HG02885 (cell line): ENCODE measurements at regions not wholly inside any gene's neighbourhood (a gene's known extent, or its start where the extent isn't known, plus 50 kb on each side); places are given as distances from the start of the nearest gene placed in this dataset.
"Not testable (repeated sequence)": the region's sequence is repeated elsewhere in the genome, so short reads cannot be mapped to it uniquely, and the experiment has no call there.

Source experiments
- ATAC-seq: cut with Tn5 transposase; IDR thresholded peaks from one replicate; pipeline ENCODE4 v1.9.1; 2021; ENCODE audit warnings: mild to moderate bottlenecking; ENCODE audit not compliant: unreplicated experiment, poor library complexity

DNA sequence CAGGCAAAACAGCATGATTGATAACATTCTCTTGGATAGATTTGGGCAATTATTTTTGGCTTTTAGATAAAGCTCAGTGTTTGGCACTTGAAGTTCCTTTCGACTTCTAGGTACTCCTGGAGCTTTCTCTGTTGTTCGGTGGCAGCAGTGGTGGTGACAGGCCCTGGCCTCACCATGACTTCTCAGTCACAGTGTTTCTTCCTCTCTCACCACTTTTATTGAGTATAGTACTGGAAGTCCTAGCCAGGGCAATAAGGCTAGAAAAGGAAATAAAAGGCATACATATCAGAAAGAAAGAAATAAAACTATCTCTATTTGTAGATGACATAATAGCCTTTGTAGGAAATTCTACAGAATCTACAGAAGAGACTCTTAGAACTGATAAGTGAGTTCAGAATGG is 101.2 kb upstream of the SIRPG start:
- ATAC-seq: no peak

DNA sequence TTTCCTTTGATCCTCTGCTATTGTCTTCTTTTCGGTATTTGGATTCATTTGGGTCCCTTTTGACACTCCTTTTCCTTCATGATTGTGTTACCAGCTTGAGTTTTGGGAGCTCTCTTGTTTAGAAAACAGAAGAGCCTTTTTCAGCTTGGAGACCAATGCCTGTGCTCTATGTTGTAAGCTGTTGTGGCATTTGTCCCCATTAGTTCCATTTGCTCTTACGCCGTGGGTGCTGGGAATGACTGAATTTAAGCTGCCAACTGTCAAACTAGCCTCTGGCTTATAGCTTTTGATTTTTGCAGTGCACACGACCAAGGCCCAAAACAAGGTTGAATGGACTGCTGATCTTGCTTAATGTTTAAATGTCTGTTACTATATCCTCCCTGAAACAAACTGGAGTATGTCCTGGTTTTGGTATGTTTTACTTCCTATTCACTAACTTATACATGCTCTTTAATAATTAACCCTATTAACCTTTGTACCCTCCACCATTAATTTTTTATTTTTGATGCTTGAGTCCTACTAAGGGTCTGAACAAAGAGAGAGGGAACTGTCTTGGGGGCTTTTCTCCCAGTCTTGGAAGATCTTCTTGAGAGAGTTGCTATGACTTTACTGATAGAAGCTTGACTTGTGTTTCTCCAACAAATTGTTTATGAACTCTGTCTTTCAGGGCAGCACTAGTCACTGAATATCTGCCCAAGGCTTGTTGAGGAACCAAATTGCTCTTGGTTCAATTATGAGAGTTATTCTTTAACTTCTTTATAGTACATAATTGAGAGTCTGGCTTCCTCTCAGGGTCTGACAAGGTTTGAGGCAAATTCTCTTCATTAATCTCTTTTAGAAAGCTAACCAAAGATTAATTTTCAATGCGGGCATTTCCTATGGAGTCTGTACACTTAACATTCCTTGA is 100.3 kb upstream of the SIRPG start:
- ATAC-seq: no peak

DNA sequence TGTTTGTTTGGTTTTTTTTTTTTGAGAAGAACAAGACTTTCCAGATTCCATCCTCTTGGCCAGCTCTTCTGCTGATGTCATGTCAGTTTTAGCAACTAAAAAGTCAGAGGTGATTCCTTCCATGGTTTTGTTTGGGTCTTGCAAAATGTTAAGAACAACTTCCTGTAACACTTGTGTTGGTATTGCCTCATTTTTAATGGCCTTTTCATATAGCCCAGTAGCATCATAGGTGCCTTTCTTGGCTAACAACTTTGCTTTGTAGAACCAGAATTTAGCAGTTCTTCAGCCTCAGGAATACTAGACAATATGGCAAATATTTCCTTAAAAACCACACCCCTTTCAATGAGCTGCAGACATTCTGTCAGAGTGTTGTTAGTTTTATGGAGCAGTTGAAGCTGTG is 99.5 kb upstream of the SIRPG start:
- no peak for ATAC-seq

DNA sequence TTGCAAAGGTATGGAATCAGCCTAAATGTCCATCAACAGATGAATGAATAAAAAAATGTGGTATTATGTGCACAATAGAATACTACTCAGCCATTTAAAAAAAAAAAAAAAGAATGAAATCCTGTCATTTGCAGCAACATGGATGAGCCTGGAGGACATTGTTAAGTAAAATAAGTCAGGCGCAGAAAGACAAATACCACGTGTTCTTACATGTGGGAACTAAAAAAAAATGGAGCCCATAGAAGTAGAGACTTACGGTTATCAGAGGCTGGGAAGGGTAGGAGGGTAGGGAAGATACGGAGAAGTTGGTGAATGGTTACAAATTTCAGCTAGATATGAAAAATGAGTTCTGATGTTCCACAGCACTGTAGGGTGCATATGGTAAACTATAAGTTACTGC is 97.2 kb upstream of the SIRPG start:
- no peak for ATAC-seq

DNA sequence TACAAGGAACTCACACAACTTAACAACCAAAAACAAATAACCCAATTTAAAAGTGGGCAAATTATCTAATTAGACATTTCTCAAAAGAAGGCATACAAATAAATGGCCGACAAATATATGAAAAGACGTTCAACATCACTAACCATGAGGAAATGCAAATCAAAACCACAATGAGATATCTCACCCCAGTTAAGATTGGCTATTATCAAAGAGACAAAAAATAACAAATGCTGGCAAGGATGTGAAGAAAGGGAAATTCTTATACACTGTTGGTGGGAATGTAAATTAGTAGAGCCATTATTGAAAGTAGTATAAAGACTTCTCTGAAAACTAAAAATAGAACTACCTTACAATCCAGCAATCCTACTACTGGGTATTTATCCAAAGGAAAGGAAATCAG is 96.7 kb upstream of the SIRPG start:
- no peak for ATAC-seq

DNA sequence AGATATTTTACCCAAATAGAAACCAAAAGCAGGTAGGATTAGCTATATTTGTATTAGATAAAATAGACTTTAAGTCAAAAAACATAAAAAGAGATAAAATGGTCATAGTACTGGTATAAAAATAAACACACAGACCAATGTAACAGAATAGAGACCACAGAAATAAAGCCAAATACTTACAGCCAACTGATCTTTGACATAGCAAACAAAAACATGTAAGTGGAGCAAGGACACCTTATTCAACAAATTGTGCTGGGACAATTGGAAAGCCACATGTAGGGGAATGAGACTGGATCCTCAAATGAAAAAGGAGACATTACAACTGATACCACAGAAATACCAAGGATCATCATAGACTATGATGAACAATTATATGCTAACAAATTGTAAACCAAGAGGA is 94.5 kb upstream of the SIRPG start:
- ATAC-seq: no peak

DNA sequence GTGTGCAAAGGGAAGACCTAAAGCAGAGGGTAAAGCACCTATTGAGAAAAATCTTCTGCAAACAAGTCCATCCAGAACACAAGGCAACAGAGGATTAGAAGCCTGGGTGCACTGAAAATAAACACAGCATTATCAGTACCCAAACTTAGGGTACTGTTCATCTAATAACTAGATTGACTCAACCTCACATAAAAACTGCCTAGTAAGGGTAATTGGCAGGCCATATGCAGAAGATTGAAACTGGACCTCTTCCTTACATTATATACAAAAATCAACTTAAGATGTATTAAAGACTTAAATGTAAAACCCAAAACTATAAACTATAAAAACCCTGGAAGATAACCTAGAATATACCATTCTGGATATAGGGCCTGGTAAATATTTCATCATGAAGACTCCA is 91.2 kb upstream of the SIRPG start:
- ATAC-seq: no peak

DNA sequence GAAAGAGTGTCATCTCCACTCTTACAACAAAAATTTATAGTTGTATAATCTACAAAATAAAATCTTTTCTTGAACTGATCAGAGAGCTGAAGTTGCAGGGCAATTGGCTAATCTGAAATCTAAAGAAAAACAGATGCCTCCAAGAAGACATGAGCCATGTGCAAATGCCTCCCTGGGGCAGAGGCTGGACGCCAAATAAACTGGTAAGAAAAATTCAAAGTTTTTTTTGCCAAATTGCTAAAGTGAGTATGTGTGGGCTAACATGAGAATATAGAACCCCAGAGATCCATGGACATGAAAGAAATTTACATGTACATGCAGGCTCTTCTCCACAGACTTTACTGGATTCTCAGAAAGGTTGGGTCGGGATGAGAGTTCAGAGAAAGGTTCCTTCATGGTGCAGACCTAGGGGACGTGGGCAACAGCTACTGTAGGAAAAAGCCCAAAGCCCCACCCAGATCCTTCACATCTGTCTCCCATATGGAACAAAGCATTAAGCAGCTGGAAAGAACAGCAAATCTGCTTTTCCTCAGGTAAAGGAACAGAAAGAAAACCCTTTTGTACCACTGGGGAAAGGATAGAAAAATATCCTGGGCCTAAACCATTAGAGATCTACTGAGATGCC is 90.5 kb upstream of the SIRPG start:
- no peak for ATAC-seq

DNA sequence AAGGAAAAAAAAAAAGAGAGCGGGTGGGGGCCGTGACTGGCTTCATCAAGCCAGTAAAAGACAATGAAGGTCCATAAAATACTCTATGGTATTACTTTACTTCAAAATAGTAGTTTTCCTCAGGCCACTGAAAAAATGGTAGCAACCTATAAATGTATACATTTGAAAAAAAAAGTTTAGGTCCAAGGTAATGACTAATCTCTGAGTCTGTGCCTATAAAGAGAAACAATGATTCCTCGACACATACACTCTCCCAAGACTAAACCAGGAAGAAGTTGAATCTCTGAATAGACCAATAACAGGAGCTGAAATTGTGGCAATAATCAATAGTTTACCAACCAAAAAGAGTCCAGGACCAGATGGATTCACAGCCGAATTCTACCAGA is 84.5 kb upstream of the SIRPG start:
- not testable (repeated sequence) for ATAC-seq

DNA sequence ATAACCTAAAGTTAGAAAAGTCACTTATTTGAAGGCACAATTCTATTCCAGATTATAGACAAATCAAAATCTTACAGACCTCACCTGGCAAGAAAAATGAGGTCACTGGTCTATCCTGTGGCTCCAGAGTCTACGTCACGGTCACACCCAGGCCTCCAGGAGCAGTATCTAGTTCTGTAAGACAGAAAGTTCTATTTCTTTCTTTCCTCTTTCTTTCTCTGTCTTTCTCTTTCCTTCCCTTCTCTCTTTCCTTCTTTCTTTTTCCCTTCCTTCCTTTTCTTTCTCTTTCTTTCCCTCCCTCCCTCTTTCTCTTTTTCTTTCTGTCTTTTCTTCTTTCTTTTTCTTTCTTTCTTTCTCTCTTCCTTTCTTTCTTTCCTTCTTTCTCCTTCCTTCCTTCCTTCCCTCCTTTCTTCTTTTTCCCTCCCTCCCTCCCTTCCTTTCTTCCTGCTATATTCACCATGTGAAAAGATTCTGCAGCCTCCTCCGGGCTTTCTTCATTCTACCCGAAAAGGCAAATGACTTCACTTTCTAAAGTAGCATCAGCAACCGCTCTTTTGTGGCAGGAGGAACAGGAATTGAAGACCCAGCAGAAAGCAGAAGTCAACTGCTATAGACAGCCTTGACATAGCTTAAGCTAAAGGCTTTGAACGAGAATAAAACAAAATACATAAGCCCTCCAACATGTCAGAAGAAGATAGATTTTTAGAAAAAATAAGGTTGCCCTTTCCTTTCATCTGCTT is 83.9 kb upstream of the SIRPG start:
- no peak for ATAC-seq

DNA sequence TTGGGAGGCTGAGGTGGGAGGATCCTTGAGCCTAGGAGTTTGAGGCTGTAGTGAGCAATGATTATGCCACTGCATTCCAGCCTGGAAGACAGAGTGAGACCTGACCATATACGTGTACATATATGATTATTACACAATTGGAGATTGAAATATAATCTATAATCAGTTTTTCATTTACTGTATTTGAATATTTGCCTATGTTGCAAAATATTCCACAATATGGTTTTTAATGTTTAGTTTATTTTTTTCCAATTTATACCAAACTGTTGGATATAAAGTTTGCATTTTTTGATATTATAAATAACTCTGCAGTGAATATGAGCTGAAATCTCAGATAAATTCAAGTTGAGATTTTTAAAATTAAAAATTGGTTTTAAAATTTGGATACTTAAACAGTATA is 79.6 kb upstream of the SIRPG start:
- ATAC-seq: no peak

DNA sequence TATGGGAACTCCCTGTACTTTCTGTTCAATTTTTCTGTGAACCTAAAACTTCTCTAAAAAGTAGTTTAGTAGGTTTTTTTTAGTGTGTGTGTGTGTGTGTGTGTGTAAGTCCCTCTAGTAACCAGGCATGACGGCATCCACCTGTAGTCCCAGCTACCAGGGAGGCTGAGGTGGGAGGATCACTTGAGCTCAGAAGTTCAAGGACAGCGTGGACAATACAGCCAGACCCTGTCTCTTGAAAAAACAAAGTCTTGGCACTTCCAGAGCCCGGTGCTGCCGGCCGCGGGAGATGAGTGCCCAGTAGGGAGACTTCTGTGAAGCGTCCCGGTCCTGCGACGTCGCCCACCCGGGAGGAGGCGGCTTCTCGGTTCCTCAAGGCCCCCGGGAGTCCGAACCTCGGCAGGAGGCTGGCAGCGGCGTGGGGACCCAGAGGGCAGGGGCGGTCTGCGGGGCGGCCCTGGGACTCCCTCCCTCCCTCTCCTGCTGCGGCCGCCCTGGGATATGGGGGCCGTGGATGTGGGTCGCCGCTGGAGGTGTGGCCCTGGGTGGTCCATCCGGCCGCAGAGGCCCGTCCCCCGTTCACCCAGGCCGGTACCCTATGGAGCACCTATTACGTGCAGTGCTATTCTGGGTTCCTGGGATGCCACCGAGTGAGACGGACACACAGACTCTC is 78.0 kb upstream of the SIRPG start:
- ATAC-seq: no peak

DNA sequence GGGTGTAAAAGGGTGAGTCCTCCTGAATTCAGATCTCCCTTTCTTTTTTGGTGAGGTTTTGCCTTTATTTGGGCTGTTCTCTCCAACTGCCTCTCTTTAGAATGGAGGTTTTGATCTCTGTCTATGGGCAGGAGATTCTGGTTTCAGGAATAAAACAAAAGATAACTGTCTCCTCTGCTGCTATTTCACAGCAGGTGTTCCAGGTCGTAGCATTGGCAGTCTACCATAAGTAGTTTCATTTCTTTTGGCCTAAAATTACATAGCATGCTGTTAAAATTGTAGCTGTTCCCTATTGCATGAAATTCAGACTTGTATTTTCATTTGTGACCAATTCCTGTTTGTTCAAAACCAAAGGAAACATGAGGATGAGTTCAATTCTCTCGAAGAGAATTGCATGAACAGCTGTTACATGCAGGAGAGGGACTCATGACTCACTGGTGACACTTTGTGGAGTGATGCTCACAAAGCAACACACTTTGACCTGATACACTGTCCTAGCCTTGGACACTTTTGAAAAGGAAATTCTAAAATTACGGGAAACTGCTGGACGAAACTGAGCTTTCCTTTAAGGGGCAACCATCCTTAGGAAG is 76.8 kb upstream of the SIRPG start:
- no peak for ATAC-seq

DNA sequence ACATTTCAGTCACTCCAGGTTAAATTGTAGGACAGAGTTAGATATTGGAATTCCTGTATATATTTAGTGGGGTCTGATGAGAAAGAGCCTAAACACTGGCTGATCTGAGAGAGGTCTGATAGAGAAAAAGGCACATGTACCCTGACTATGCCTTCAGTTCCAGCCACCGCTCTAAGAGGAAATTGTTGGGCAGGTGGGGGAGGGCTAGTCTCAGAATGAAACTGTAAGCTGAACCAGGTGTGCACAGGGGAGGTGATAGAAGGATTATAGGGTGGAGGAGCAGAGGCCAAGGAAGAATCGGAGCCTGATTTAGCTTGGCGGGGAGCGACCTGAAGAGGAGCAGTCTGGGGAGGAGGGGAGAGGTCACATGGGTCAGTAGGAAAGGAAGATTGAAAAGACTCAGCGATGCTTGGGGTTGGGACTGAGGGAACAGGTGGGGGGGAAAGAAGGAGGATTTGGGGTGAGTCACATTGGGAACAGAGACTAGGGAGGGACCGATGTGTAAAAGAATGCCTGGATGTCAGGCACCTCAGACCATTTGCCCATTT is 74.3 kb upstream of the SIRPG start:
- ATAC-seq: not testable (repeated sequence)

DNA sequence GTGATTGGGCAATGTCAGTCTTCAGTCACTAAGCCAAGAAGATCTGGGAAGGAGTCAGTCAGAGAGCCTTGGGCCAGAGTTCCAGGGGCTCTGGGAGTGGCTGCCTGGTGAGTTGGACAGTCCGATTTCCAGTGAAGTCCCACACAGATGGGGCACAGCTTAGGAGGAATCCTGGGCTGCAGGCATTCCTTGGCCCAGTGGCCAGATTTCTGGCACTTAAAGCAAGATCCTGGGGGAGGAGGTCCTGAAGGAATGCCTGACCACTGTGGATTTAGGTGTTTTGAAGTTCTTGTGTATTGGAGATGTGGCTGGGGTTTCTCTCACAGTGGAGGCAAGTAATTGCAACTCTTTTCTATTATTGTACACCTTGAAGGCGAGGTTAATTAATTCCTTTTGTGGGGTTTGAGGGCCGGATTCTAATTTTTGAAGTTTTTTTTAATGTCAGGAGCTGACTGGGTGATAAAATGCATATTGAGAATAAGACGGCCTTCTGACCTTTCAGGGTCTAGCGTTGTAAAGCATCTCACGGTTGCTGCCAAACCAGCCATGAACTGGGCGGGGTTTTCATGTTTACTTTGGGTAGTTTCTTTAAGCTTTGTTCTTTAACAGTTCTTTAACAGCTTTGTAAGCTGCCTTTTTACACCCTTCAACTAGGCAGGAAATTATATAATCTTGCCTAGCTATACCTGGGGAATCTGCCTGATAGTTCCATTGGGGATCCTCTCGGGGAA is 73.6 kb upstream of the SIRPG start:
- ATAC-seq: not testable (repeated sequence)

DNA sequence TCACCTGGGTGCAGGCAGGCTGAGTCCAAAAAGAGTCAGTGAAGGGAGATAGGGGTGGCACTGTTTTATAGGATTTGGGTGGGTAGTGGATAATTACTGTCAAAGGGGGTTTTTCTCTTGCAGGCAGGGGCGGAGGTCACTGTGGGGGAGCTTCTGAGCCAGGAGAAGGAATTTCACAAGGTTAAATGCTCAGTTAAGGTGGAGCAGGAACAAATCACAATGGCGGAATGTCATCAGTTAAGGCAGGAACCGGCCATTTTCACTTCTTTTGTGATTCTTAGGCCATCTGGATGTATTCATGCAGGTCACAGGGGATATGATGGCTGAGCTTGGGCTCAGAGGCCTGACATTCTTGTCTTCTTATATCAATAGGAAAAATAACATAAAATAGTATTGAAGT is 69.7 kb upstream of the SIRPG start:
- ATAC-seq: not testable (repeated sequence)

DNA sequence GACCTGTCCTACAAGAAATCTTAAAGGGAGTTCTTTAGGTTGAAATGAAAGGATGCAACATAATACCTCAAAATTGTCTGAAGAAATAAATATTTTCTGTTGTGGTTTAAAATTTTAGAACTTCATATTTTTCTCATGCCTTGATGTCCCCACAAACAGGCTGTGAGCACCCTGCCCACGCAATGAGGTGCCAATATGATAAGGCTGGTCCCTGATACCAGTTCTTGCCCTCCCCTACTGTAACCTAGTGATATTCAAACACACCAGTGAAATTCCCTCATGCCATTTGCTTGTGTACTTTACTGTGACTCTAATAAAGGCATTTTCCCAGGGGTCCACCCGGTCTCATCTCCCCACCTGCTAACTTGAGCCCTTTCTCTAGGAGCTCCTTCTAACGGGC is 67.3 kb upstream of the SIRPG start:
- no peak for ATAC-seq

DNA sequence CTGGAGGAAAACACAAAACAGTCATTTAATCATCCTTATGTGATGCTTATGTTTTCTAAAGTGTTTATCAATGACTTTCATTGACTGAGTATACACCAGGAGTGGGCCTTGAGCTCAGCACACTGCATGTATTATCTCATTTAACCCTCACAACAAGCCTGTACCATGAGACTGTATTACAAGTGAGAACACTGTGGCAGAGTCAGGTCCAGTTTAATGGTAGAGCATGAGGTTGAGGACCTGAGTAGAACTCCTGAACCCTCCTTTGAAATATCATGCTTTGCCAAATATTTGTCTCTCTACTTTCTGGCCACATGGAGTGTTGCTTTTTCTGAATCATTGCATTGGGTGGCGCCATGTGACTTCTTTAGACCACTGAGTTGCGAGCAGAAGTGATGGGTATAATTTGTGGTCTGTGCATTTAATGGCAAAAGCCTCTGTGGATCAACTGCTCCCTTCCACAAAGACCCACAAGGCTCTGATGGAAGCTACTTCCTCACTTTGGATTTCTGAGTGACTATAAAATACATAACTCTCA is 65.0 kb upstream of the SIRPG start:
- ATAC-seq: no peak
